ENCODE measurements at regions not wholly inside any gene's neighbourhood (a gene's known extent, or its start where the extent isn't known, plus 50 kb on each side); places are given as distances from the start of the nearest gene placed in this dataset.

GRCh38 chr2:62643100-62643471 is 62.4 kb upstream of the EHBP1 start:
- no peak overlapping the region for H3K27ac ChIP-seq (replicated peaks; ENCODE audit: low read length)
- no peak overlapping the region for H2BK5ac ChIP-seq (ENCODE audit: low read length)
- no peak overlapping the region for H4K8ac ChIP-seq (ENCODE audit: low read depth, low read length)
- no peak overlapping the region for H3K18ac ChIP-seq (ENCODE audit: low read length)
- no peak for DNase-seq (ENCODE audit: low spot score)
- no peak overlapping the region for H2AK5ac ChIP-seq (ENCODE audit: low read depth, low read length)
- H4K91ac ChIP-seq (ENCODE audit: low read depth, low read length, poor library complexity) = no peak overlapping the region
- H3K4me3 ChIP-seq (ENCODE audit: low read length in 2 of 2) = no peak overlapping the region
- H2BK15ac ChIP-seq (ENCODE audit: low read length) = no peak overlapping the region
- no peak overlapping the region for H3K4me2 ChIP-seq (ENCODE audit: insufficient read depth, low read length, poor library complexity, severe bottlenecking)
- H3K4me1 ChIP-seq (ENCODE audit: control insufficient read depth in 2 of 2, insufficient read depth in 1 of 2, low read depth in 1 of 2, low read length in 2 of 2) = peaks cover 0 to 8% of the 10 kb centered on the region in 2 donors
- H3K14ac ChIP-seq (ENCODE audit: low read length) = no peak overlapping the region
- H3K9ac ChIP-seq (ENCODE audit: low read depth, low read length, poor library complexity) = no peak overlapping the region
- WGBS, 2 donors (ENCODE audit: extremely low coverage in 2 of 2, insufficient read length in 2 of 2, insufficient replicate concordance in 1 of 2) = no CpG with 5 or more reads among the region's 4 CpGs
- H3K36me3 ChIP-seq (replicated peaks in 1 of 2; ENCODE audit: control insufficient read depth in 2 of 2, insufficient read depth in 2 of 2, low read length in 2 of 2) = no peaks in the 10 kb centered on the region
- no peak overlapping the region for H2AFZ ChIP-seq (ENCODE audit: low read length)
- no peak overlapping the region for H3K4ac ChIP-seq (ENCODE audit: low read length)
- no peak overlapping the region for H2BK120ac ChIP-seq (ENCODE audit: low read depth, low read length)
- no peaks in the 10 kb centered on the region for H3K27me3 ChIP-seq (ENCODE audit: control insufficient read depth in 3 of 3, insufficient read depth in 3 of 3, low read depth in 1 of 3, low read length in 3 of 3)
- no peak overlapping the region for H2BK12ac ChIP-seq (ENCODE audit: low read length)
- H3K9me3 ChIP-seq (replicated peaks in 1 of 2; ENCODE audit: control insufficient read depth in 2 of 2, insufficient read depth in 1 of 2, low read depth in 1 of 2, low read length in 2 of 2) = no peaks in the 10 kb centered on the region
- H3K23ac ChIP-seq (ENCODE audit: low read depth, low read length, poor library complexity) = no peak overlapping the region
- H3K79me1 ChIP-seq (ENCODE audit: low read depth, low read length) = no peaks in the 10 kb centered on the region

GRCh38 chr2:62642429-62643099 is 62.9 kb upstream of the EHBP1 start:
- Histone ChIP-seq H3K4me1 (ENCODE audit: control insufficient read depth in 2 of 2, insufficient read depth in 1 of 2, low read depth in 1 of 2, low read length in 2 of 2) (peaks cover 0 to 8% of the 10 kb centered on the region in 2 donors), H3K9ac (ENCODE audit: low read depth, low read length, poor library complexity) (no peak overlapping the region), H3K4me2 (ENCODE audit: insufficient read depth, low read length, poor library complexity, severe bottlenecking) (no peak overlapping the region), H3K27me3 (ENCODE audit: control insufficient read depth in 3 of 3, insufficient read depth in 3 of 3, low read depth in 1 of 3, low read length in 3 of 3) (no peaks in the 10 kb centered on the region), H2BK15ac (ENCODE audit: low read length) (no peak overlapping the region), H4K91ac (ENCODE audit: low read depth, low read length, poor library complexity) (no peak overlapping the region), H3K14ac (ENCODE audit: low read length) (no peak overlapping the region), H2AFZ (ENCODE audit: low read length) (no peak overlapping the region), H3K18ac (ENCODE audit: low read length) (no peak overlapping the region), H2BK12ac (ENCODE audit: low read length) (no peak overlapping the region), H3K27ac (replicated peaks; ENCODE audit: low read length) (no peak overlapping the region), H2BK120ac (ENCODE audit: low read depth, low read length) (no peak overlapping the region), H3K4me3 (ENCODE audit: low read length in 2 of 2) (no peak overlapping the region), H2BK5ac (ENCODE audit: low read length) (no peak overlapping the region), H3K23ac (ENCODE audit: low read depth, low read length, poor library complexity) (no peak overlapping the region), H3K9me3 (replicated peaks in 1 of 2; ENCODE audit: control insufficient read depth in 2 of 2, insufficient read depth in 1 of 2, low read depth in 1 of 2, low read length in 2 of 2) (no peaks in the 10 kb centered on the region), H3K36me3 (replicated peaks in 1 of 2; ENCODE audit: control insufficient read depth in 2 of 2, insufficient read depth in 2 of 2, low read length in 2 of 2) (no peaks in the 10 kb centered on the region), H3K4ac (ENCODE audit: low read length) (no peak overlapping the region), H2AK5ac (ENCODE audit: low read depth, low read length) (no peak overlapping the region), H3K79me1 (ENCODE audit: low read depth, low read length) (no peaks in the 10 kb centered on the region), H4K8ac (ENCODE audit: low read depth, low read length) (no peak overlapping the region)
- no CpG with 5 or more reads among the region's 2 CpGs for WGBS, 2 donors (ENCODE audit: extremely low coverage in 2 of 2, insufficient read length in 2 of 2, insufficient replicate concordance in 1 of 2)
- DNase-seq (ENCODE audit: low spot score) = no peak

- H3K14ac ChIP-seq (ENCODE audit: low read length) = no peak overlapping the region
- H2AFZ ChIP-seq (ENCODE audit: low read length) = no peak overlapping the region
- H4K91ac ChIP-seq (ENCODE audit: low read depth, low read length, poor library complexity) = no peak overlapping the region
- no peaks in the 10 kb centered on the region for H3K36me3 ChIP-seq (replicated peaks in 1 of 2; ENCODE audit: control insufficient read depth in 2 of 2, insufficient read depth in 2 of 2, low read length in 2 of 2)
- no peaks in the 10 kb centered on the region for H3K9me3 ChIP-seq (replicated peaks in 1 of 2; ENCODE audit: control insufficient read depth in 2 of 2, insufficient read depth in 1 of 2, low read depth in 1 of 2, low read length in 2 of 2)
- no peak overlapping the region for H2BK12ac ChIP-seq (ENCODE audit: low read length)
- H3K4me2 ChIP-seq (ENCODE audit: insufficient read depth, low read length, poor library complexity, severe bottlenecking) = no peak overlapping the region
- H2BK120ac ChIP-seq (ENCODE audit: low read depth, low read length) = no peak overlapping the region
- H3K18ac ChIP-seq (ENCODE audit: low read length) = no peak overlapping the region
- H4K8ac ChIP-seq (ENCODE audit: low read depth, low read length) = no peak overlapping the region
- no peaks in the 10 kb centered on the region for H3K27me3 ChIP-seq (ENCODE audit: control insufficient read depth in 3 of 3, insufficient read depth in 3 of 3, low read depth in 1 of 3, low read length in 3 of 3)
- H3K9ac ChIP-seq (ENCODE audit: low read depth, low read length, poor library complexity) = no peak overlapping the region
- H3K4me3 ChIP-seq (ENCODE audit: low read length in 2 of 2) = no peak overlapping the region
- H3K4me1 ChIP-seq (ENCODE audit: control insufficient read depth in 2 of 2, insufficient read depth in 1 of 2, low read depth in 1 of 2, low read length in 2 of 2) = peaks cover 0 to 8% of the 10 kb centered on the region in 2 donors
- no peak overlapping the region for H2BK5ac ChIP-seq (ENCODE audit: low read length)
- no peak overlapping the region for H3K4ac ChIP-seq (ENCODE audit: low read length)
- no peak for DNase-seq (ENCODE audit: low spot score)
- H3K79me1 ChIP-seq (ENCODE audit: low read depth, low read length) = no peaks in the 10 kb centered on the region
- no peak overlapping the region for H3K27ac ChIP-seq (replicated peaks; ENCODE audit: low read length)
- no peak overlapping the region for H2BK15ac ChIP-seq (ENCODE audit: low read length)
- H2AK5ac ChIP-seq (ENCODE audit: low read depth, low read length) = no peak overlapping the region
- no CpG with 5 or more reads among the region's 4 CpGs for WGBS, 2 donors (ENCODE audit: extremely low coverage in 2 of 2, insufficient read length in 2 of 2, insufficient replicate concordance in 1 of 2)
- no peak overlapping the region for H3K23ac ChIP-seq (ENCODE audit: low read depth, low read length, poor library complexity)
Observed at GRCh38 chr2:62641936-62642335, 63.6 kb upstream of the EHBP1 start.

GRCh38 chr2:62641410-62641843 is 64.1 kb upstream of the EHBP1 start:
- Histone ChIP-seq H3K4me1 (ENCODE audit: control insufficient read depth in 2 of 2, insufficient read depth in 1 of 2, low read depth in 1 of 2, low read length in 2 of 2) (peaks cover 0 to 8% of the 10 kb centered on the region in 2 donors), H3K14ac (ENCODE audit: low read length) (no peak overlapping the region), H3K27ac (replicated peaks; ENCODE audit: low read length) (no peak overlapping the region), H3K79me1 (ENCODE audit: low read depth, low read length) (no peaks in the 10 kb centered on the region), H3K18ac (ENCODE audit: low read length) (no peak overlapping the region), H2BK15ac (ENCODE audit: low read length) (no peak overlapping the region), H2BK5ac (ENCODE audit: low read length) (no peak overlapping the region), H3K4ac (ENCODE audit: low read length) (no peak overlapping the region), H3K9me3 (replicated peaks in 1 of 2; ENCODE audit: control insufficient read depth in 2 of 2, insufficient read depth in 1 of 2, low read depth in 1 of 2, low read length in 2 of 2) (no peaks in the 10 kb centered on the region), H4K91ac (ENCODE audit: low read depth, low read length, poor library complexity) (no peak overlapping the region), H3K27me3 (ENCODE audit: control insufficient read depth in 3 of 3, insufficient read depth in 3 of 3, low read depth in 1 of 3, low read length in 3 of 3) (no peaks in the 10 kb centered on the region), H4K8ac (ENCODE audit: low read depth, low read length) (no peak overlapping the region), H2AK5ac (ENCODE audit: low read depth, low read length) (no peak overlapping the region), H3K9ac (ENCODE audit: low read depth, low read length, poor library complexity) (no peak overlapping the region), H3K4me2 (ENCODE audit: insufficient read depth, low read length, poor library complexity, severe bottlenecking) (no peak overlapping the region), H2BK12ac (ENCODE audit: low read length) (no peak overlapping the region), H3K23ac (ENCODE audit: low read depth, low read length, poor library complexity) (no peak overlapping the region), H3K4me3 (ENCODE audit: low read length in 2 of 2) (no peak overlapping the region), H2BK120ac (ENCODE audit: low read depth, low read length) (no peak overlapping the region), H3K36me3 (replicated peaks in 1 of 2; ENCODE audit: control insufficient read depth in 2 of 2, insufficient read depth in 2 of 2, low read length in 2 of 2) (no peaks in the 10 kb centered on the region), H2AFZ (ENCODE audit: low read length) (no peak overlapping the region)
- DNase-seq (ENCODE audit: low spot score) = no peak
- WGBS, 2 donors (ENCODE audit: extremely low coverage in 2 of 2, insufficient read length in 2 of 2, insufficient replicate concordance in 1 of 2) = no CpG with 5 or more reads among the region's 1 CpG

Data from neuronal stem cell (in vitro differentiated cells).